Endothelial cell of umbilical vein (primary cell): ENCODE measurements at regions not wholly inside any gene's neighbourhood (a gene's known extent, or its start where the extent isn't known, plus 50 kb on each side); places are given as distances from the start of the nearest gene placed in this dataset.

ENCODE experiments used
- BruUV-seq: library from RNA; stranded (reverse); fragments of 400-500 nt; replicated peaks from 2 replicates; lab custom pipeline; 2021; lab: Mats Ljungman, UMichigan
- CTCF ChIA-PET: fragments of 300-600, 350-600 bp; sonication (Branson Sonifier 250); formaldehyde crosslinking; loops from one replicate; lab custom pipeline; 2021; ENCODE audit warnings: antibody characterized with exemption, inconsistent platforms; lab: Charles Lee
- POLR2A ChIA-PET: fragments of 300-600, 350-600 bp; sonication (Branson Sonifier 250); formaldehyde crosslinking; loops from one replicate; lab custom pipeline; 2021; ENCODE audit warnings: antibody characterized with exemption, inconsistent platforms; lab: Charles Lee
- DNase-seq: peaks from one replicate; pipeline ENCODE4 v3.0.0-alpha.2; 2011; ENCODE audit warnings: low read depth, low spot score
- FAIRE-seq: peaks from 2 replicates; lab custom pipeline; 2011; peaks lifted over from hg19 to GRCh38; lab: Jason Lieb, UNC
- H2AFZ ChIP-seq: 2 replicates; pipeline ENCODE4 v1.6.0; 2012; ENCODE audit warnings: low read depth, low read length, control low read depth, inconsistent platforms
- H3K27ac ChIP-seq: 2 replicates; pipeline ENCODE4 v1.5.1; 2011; ENCODE audit warnings: low read depth, mild to moderate bottlenecking, control low read depth, low read length, moderate library complexity; ENCODE audit not compliant: insufficient read depth
- H3K27me3 ChIP-seq, 2 experiments: 2 replicates each; pipeline versions ENCODE4 v1.6.0 to v1.6.1; 2011; ENCODE audit warnings: low read length in 2 of 2, mixed read lengths in 1 of 2; ENCODE audit not compliant: control insufficient read depth in 2 of 2, insufficient read depth in 2 of 2
- H3K36me3 ChIP-seq, 2 experiments: 2 replicates in 1 of 2; 3 replicates in 1 of 2; pipeline ENCODE4 v1.5.1; 2011; ENCODE audit warnings: low read length in 2 of 2, mild to moderate bottlenecking in 1 of 2, moderate library complexity in 1 of 2; ENCODE audit not compliant: control insufficient read depth in 2 of 2, insufficient read depth in 2 of 2; ENCODE audit errors: extremely low read depth in 1 of 2
- H3K4me1 ChIP-seq: 3 replicates; pipeline ENCODE4 v1.5.1; 2011; ENCODE audit warnings: mild to moderate bottlenecking, low read length; ENCODE audit not compliant: control insufficient read depth, insufficient read depth; ENCODE audit errors: extremely low read depth
- H3K4me2 ChIP-seq: 2 replicates; pipeline ENCODE4 v1.6.1; 2011; ENCODE audit warnings: low read length, control low read depth, mixed read lengths; ENCODE audit not compliant: insufficient read depth
- H3K4me3 ChIP-seq, 3 experiments: fragments of 200-600 bp in 1 of 3; sonication (generic), shearing (Covaris generic) in 1 of 3; replicated peaks in 1 of 3; 2 replicates each; pipeline ENCODE4 v1.5.1; 2011 to 2016; ENCODE audit warnings: control low read depth in 3 of 3, low read length in 3 of 3, mild to moderate bottlenecking in 2 of 3, inconsistent platforms in 1 of 3, low read depth in 1 of 3, moderate library complexity in 1 of 3; ENCODE audit not compliant: insufficient read depth in 1 of 3
- H3K79me2 ChIP-seq: 2 replicates; pipeline ENCODE4 v1.6.0; 2012; ENCODE audit warnings: low read length, inconsistent platforms; ENCODE audit not compliant: control insufficient read depth, insufficient read depth
- H3K9ac ChIP-seq: replicated peaks from 2 replicates; pipeline ENCODE3; 2011; ENCODE audit warnings: low read length, control low read depth; ENCODE audit not compliant: insufficient read depth; ENCODE audit errors: extremely low read depth
- H3K9me1 ChIP-seq: replicated peaks from 3 replicates; pipeline ENCODE4 v1.6.0; 2011; ENCODE audit warnings: mild to moderate bottlenecking, low read length; ENCODE audit not compliant: control insufficient read depth, insufficient read depth; ENCODE audit errors: extremely low read depth
- H3K9me3 ChIP-seq: replicated peaks from 2 replicates; pipeline ENCODE4 v1.5.1; 2012; ENCODE audit warnings: low read length, inconsistent platforms; ENCODE audit not compliant: control insufficient read depth, insufficient read depth
- H4K20me1 ChIP-seq: replicated peaks from 2 replicates; pipeline ENCODE3; 2011; ENCODE audit warnings: mild to moderate bottlenecking, low read length; ENCODE audit not compliant: control insufficient read depth, insufficient read depth; ENCODE audit errors: extremely low read depth
- EZH2 ChIP-seq: IDR thresholded peaks from 2 replicates; pipeline ENCODE4 v1.6.1; 2012; ENCODE audit warnings: borderline replicate concordance, low read depth, mild to moderate bottlenecking, moderate library complexity, low read length, inconsistent platforms; ENCODE audit not compliant: severe bottlenecking
- FOS ChIP-seq: IDR thresholded peaks from 2 replicates; pipeline ENCODE4 v1.6.1; 2011; ENCODE audit warnings: mild to moderate bottlenecking, low read length, moderate library complexity, borderline replicate concordance; ENCODE audit not compliant: insufficient read depth
- GATA2 ChIP-seq: IDR thresholded peaks from 2 replicates; pipeline ENCODE4 v1.7.0; 2011; ENCODE audit warnings: low read depth, mild to moderate bottlenecking, moderate library complexity, mixed read lengths, low read length; ENCODE audit not compliant: insufficient read length, insufficient read depth
- JUN ChIP-seq: IDR thresholded peaks from 2 replicates; pipeline ENCODE4 v1.6.1; 2011; ENCODE audit warnings: borderline replicate concordance, low read depth; ENCODE audit not compliant: insufficient read length, insufficient read depth
- MYC ChIP-seq: IDR thresholded peaks from one replicate; pipeline ENCODE4 v1.6.1; 2011; ENCODE audit warnings: mild to moderate bottlenecking, low read depth, low read length
- POLR2A ChIP-seq: IDR thresholded peaks from 2 replicates; pipeline ENCODE4 v1.6.1; 2012; ENCODE audit warnings: low read depth, mild to moderate bottlenecking, control low read depth, low read length
- POLR2AphosphoS5 ChIP-seq: IDR thresholded peaks from 2 replicates; pipeline ENCODE4 v1.6.1; 2012; ENCODE audit warnings: low read depth, mild to moderate bottlenecking, control low read depth, low read length, moderate library complexity; ENCODE audit not compliant: insufficient read depth
- dilution Hi-C: fragments of 300-500 bp; cut with MboI; formaldehyde crosslinking; loops from one replicate; pipeline ENCODE4 v1.15.0; 2019; ENCODE audit warnings: low sequenced_read_pairs; ENCODE audit not compliant: extremely low pct_ligation_motif_present
- intact Hi-C: fragments of 100-400 bp; cut with micrococcal nuclease; formaldehyde crosslinking; loops from one replicate; pipeline ENCODE4 v1.10.0; 2022
- TF ChIP-seq, protein P1 (sequence below): IDR thresholded peaks from 2 replicates; pipeline ENCODE4 v1.6.1; 2011; ENCODE audit not compliant: insufficient read depth, insufficient read length
- TF ChIP-seq, protein P2 (sequence below), 2 donors: IDR thresholded peaks; 1 replicate in 1 of 2; 2 replicates in 1 of 2; pipeline ENCODE4 v1.5.1; 2011; ENCODE audit warnings: low read length in 2 of 2, mild to moderate bottlenecking in 2 of 2, moderate library complexity in 2 of 2, control low read depth in 1 of 2, inconsistent platforms in 1 of 2, low read depth in 1 of 2; ENCODE audit not compliant: insufficient read depth in 1 of 2; ENCODE audit errors: extremely low read depth in 1 of 2

DNA sequence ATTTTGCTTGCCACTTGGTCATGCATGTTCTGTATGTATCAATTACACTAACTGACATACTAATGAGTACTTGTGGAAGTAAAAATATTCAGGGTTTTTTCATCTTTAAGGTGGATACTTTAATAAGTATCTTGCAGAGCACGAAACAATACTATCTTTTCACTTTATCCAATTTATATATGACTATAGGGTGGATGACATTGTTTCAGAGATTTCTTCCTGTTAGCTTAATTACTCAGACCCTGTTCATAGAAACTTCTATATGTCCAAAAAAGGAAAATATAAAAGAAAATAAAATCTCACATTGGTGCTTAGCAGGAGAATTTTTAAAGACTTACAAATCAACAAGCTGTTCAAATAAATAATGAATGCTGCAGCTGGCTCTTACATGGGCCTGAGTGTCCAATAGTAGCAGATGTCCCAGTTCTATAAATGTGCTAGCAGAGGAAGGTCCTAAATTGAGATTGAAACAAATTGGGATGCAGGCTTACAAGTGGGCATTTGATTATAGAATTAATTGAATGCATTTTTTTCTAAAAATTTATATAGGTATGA is 91.5 kb upstream of the THSD7A start:
- Histone ChIP-seq H3K4me3 (no peak overlapping the region), H4K20me1 (no peaks in the 10 kb centered on the region), H2AFZ (no peak overlapping the region), H3K9ac (no peak overlapping the region), H3K79me2 (no peaks in the 10 kb centered on the region), H3K9me1 (no peaks in the 10 kb centered on the region), H3K36me3 (no peaks in the 10 kb centered on the region), H3K4me2 (no peak overlapping the region), H3K27me3 (no peaks in the 10 kb centered on the region), H3K27ac (no peak overlapping the region), H3K9me3 (no peaks in the 10 kb centered on the region), H3K4me1 (no peaks in the 10 kb centered on the region)
- CTCF ChIA-PET: interaction anchor here (0.7 to 0.8 kb wide), 2 partner anchors 8 to 89 kb away, joined by 3 read pairs; no protein-coding TSS in a partner anchor
- POLR2A ChIA-PET: no interaction called here
- dilution Hi-C loops: no loop called here
- intact Hi-C loops: no loop called here
- TF ChIP-seq POLR2A (no peak), JUN (no peak), GATA2 (no peak), MYC (no peak), POLR2AphosphoS5 (no peak), EZH2 (no peak), FOS (no peak)
- TF ChIP-seq, protein P1, sequence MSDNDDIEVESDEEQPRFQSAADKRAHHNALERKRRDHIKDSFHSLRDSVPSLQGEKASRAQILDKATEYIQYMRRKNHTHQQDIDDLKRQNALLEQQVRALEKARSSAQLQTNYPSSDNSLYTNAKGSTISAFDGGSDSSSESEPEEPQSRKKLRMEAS: no peak
- TF ChIP-seq, protein P2, sequence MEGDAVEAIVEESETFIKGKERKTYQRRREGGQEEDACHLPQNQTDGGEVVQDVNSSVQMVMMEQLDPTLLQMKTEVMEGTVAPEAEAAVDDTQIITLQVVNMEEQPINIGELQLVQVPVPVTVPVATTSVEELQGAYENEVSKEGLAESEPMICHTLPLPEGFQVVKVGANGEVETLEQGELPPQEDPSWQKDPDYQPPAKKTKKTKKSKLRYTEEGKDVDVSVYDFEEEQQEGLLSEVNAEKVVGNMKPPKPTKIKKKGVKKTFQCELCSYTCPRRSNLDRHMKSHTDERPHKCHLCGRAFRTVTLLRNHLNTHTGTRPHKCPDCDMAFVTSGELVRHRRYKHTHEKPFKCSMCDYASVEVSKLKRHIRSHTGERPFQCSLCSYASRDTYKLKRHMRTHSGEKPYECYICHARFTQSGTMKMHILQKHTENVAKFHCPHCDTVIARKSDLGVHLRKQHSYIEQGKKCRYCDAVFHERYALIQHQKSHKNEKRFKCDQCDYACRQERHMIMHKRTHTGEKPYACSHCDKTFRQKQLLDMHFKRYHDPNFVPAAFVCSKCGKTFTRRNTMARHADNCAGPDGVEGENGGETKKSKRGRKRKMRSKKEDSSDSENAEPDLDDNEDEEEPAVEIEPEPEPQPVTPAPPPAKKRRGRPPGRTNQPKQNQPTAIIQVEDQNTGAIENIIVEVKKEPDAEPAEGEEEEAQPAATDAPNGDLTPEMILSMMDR (IDR thresholded peaks at IDR 0.05; ENCODE audit: extremely low read depth in 1 of 2, insufficient read depth in 1 of 2, low read depth in 1 of 2, low read length in 2 of 2): no peak
- DNase-seq: no peak
- BruUV-seq: no TSS peak
- no peak for FAIRE-seq
